H1 (cell line): ENCODE measurements at regions not wholly inside any gene's neighbourhood (a gene's known extent, or its start where the extent isn't known, plus 50 kb on each side); places are given as distances from the start of the nearest gene placed in this dataset.

Experiments used
- CHD2 ChIP-seq: IDR thresholded peaks from 2 replicates; pipeline ENCODE4 v1.6.1; 2012; ENCODE audit warnings: low read length, improper control_type of control experiment
- JUND ChIP-seq: IDR thresholded peaks from 2 replicates; pipeline ENCODE4 v1.6.1; 2011; ENCODE audit warnings: mild to moderate bottlenecking, improper control_type of control experiment, low read length
- POLR2A ChIP-seq, 2 experiments: IDR thresholded peaks; 1 replicate in 1 of 2; 2 replicates in 1 of 2; pipeline ENCODE4 v1.6.1; 2011; ENCODE audit warnings: low read depth in 2 of 2, low read length in 2 of 2, mild to moderate bottlenecking in 2 of 2; ENCODE audit errors: control extremely low read depth in 1 of 2
- TEAD4 ChIP-seq: IDR thresholded peaks from 2 replicates; pipeline ENCODE4 v1.6.1; 2012; ENCODE audit warnings: low read depth, low read length, inconsistent platforms, mixed read lengths
- ZNF274 ChIP-seq: IDR thresholded peaks from 2 replicates; pipeline ENCODE4 v1.7.0; 2012; ENCODE audit warnings: low read length, borderline replicate concordance; ENCODE audit errors: extremely low read depth
- TF ChIP-seq, protein P1 (sequence below), 3 experiments: IDR thresholded peaks; 1 replicate in 2 of 3; 2 replicates in 1 of 3; pipeline versions ENCODE4 v1.5.1 to v1.6.1; 2011; ENCODE audit warnings: low read length in 3 of 3, mild to moderate bottlenecking in 3 of 3, inconsistent platforms in 2 of 3, low read depth in 1 of 3, moderate library complexity in 1 of 3; ENCODE audit not compliant: insufficient read depth in 1 of 3; ENCODE audit errors: control extremely low read depth in 1 of 3
- TF ChIP-seq, protein P2 (sequence below): IDR thresholded peaks from 2 replicates; pipeline ENCODE4 v1.6.1; 2012; ENCODE audit warnings: low read length, inconsistent platforms
- TF ChIP-seq, protein P3 (sequence below): IDR thresholded peaks from 2 replicates; pipeline ENCODE4 v1.6.1; 2011; ENCODE audit warnings: low read depth, mild to moderate bottlenecking, low read length; ENCODE audit not compliant: insufficient read depth
- TF ChIP-seq, protein P4 (sequence below): IDR thresholded peaks from 2 replicates; pipeline ENCODE4 v1.6.1; 2012; ENCODE audit warnings: inconsistent platforms

DNA sequence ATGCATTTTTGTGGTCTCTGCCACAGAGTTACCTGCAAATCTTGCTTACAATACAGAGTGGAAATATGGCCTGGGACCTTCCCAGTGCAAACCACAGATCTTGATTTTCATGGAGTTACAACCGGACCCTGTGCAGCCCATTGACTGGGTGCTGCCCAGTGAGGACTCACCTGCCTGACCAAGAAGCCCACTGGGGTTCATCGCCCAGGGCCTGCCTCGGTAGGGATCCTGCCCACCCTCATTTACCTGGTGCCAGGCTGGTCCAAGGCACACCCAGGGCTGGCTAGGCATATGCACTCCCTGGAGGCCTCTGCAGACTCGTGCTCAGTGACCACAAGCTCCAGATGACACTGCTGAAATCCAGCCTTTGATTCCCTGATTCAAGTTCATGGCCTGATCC lies 572.7 kb downstream of the NPHP4 start:
- TF ChIP-seq, protein P1, sequence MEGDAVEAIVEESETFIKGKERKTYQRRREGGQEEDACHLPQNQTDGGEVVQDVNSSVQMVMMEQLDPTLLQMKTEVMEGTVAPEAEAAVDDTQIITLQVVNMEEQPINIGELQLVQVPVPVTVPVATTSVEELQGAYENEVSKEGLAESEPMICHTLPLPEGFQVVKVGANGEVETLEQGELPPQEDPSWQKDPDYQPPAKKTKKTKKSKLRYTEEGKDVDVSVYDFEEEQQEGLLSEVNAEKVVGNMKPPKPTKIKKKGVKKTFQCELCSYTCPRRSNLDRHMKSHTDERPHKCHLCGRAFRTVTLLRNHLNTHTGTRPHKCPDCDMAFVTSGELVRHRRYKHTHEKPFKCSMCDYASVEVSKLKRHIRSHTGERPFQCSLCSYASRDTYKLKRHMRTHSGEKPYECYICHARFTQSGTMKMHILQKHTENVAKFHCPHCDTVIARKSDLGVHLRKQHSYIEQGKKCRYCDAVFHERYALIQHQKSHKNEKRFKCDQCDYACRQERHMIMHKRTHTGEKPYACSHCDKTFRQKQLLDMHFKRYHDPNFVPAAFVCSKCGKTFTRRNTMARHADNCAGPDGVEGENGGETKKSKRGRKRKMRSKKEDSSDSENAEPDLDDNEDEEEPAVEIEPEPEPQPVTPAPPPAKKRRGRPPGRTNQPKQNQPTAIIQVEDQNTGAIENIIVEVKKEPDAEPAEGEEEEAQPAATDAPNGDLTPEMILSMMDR (IDR thresholded peaks at IDR 0.05; ENCODE audit: control extremely low read depth in 1 of 3, insufficient read depth in 1 of 3, low read depth in 1 of 3, low read length in 3 of 3): no peak
- no peak for TF ChIP-seq POLR2A (IDR thresholded peaks at IDR 0.05; ENCODE audit: control extremely low read depth in 1 of 2, low read depth in 2 of 2, low read length in 2 of 2)
- TF ChIP-seq JUND: no peak
- TF ChIP-seq, protein P2, sequence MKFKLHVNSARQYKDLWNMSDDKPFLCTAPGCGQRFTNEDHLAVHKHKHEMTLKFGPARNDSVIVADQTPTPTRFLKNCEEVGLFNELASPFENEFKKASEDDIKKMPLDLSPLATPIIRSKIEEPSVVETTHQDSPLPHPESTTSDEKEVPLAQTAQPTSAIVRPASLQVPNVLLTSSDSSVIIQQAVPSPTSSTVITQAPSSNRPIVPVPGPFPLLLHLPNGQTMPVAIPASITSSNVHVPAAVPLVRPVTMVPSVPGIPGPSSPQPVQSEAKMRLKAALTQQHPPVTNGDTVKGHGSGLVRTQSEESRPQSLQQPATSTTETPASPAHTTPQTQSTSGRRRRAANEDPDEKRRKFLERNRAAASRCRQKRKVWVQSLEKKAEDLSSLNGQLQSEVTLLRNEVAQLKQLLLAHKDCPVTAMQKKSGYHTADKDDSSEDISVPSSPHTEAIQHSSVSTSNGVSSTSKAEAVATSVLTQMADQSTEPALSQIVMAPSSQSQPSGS: no peak
- TF ChIP-seq, protein P3, sequence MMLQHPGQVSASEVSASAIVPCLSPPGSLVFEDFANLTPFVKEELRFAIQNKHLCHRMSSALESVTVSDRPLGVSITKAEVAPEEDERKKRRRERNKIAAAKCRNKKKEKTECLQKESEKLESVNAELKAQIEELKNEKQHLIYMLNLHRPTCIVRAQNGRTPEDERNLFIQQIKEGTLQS: no peak
- no peak for TF ChIP-seq ZNF274
- TF ChIP-seq, protein P4, sequence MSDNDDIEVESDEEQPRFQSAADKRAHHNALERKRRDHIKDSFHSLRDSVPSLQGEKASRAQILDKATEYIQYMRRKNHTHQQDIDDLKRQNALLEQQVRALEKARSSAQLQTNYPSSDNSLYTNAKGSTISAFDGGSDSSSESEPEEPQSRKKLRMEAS: no peak
- no peak for TF ChIP-seq CHD2
- TF ChIP-seq TEAD4: no peak
